ENCODE measurements at regions not wholly inside any gene's neighbourhood (a gene's known extent, or its start where the extent isn't known, plus 50 kb on each side); places are given as distances from the start of the nearest gene placed in this dataset.

GRCh38 chr2:152823905-152824304, 105.5 kb downstream of the ARL6IP6 start:
- Mint-ChIP-seq H3K4me1 (ENCODE audit: unreplicated experiment) (peaks cover 6% of the 10 kb centered on the region), H3K9me3 (no peaks in the 10 kb centered on the region), H3K36me3 (no peaks in the 10 kb centered on the region), H3K4me3 (no peak overlapping the region), H3K27me3 (no peaks in the 10 kb centered on the region), H3K27ac (no peak overlapping the region)
- no peak for DNase-seq (ENCODE audit: extremely low spot score, unreplicated experiment)
- TF ChIP-seq CTCF (conservative IDR thresholded peaks at IDR 0.05), result no peak

- Mint-ChIP-seq H3K27ac (no peak overlapping the region), H3K9me3 (no peaks in the 10 kb centered on the region)
- DNase-seq (ENCODE audit: extremely low spot score, unreplicated experiment), result no peak
These were observed 104.3 kb downstream of the ARL6IP6 start for GRCh38 chr2:152822676-152823075.

GRCh38 chr2:152820048-152820447, 101.6 kb downstream of the ARL6IP6 start:
- TF ChIP-seq CTCF (conservative IDR thresholded peaks at IDR 0.05), result no peak
- Mint-ChIP-seq H3K4me3 (no peak overlapping the region), H3K4me1 (ENCODE audit: unreplicated experiment) (peaks cover 6% of the 10 kb centered on the region), H3K36me3 (no peaks in the 10 kb centered on the region), H3K9me3 (no peaks in the 10 kb centered on the region), H3K27me3 (no peaks in the 10 kb centered on the region), H3K27ac (no peak overlapping the region)
- DNase-seq (ENCODE audit: extremely low spot score, unreplicated experiment), result no peak

More at GRCh38 chr2:152822676-152823075, 104.3 kb downstream of the ARL6IP6 start:
- TF ChIP-seq CTCF (conservative IDR thresholded peaks at IDR 0.05), result no peak
- Mint-ChIP-seq H3K27me3 (no peaks in the 10 kb centered on the region), H3K4me1 (ENCODE audit: unreplicated experiment) (peaks cover 6% of the 10 kb centered on the region), H3K4me3 (no peak overlapping the region), H3K36me3 (no peaks in the 10 kb centered on the region)

DNA sequence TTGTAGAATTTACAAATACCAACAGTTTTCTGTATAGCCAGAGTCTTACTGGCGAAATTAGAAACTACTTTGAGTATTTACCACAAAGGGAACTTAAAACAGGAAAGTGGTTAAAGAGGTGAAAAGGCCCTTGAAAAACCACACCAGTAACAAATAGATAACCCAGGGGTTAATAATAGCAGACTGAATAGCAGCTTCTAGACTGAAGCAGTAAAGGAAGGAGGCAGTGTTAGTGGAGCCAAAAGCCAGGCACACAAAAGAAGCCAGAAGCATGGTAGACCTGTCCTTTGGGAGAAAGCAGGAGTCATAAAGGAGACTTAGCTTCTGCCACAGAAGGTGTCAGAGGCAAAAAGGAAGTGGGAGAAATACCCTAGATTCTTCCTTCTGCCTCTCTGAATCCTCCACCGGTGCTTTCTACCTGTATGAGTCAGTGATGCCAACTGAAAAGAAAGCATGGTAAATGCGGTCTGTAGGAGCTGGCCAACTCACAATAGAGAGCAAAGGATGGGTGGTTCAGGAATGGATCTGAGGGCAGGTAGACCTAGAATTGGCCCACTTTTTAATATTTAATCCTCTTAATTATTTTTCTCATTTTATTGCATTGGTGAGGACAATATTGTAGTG, 97.3 kb downstream of the ARL6IP6 start:
- Mint-ChIP-seq H3K36me3 (no peaks in the 10 kb centered on the region), H3K9me3 (peaks cover 6% of the 10 kb centered on the region), H3K4me3 (no peak overlapping the region), H3K27ac (no peak overlapping the region), H3K27me3 (no peaks in the 10 kb centered on the region), H3K4me1 (ENCODE audit: unreplicated experiment) (no peaks in the 10 kb centered on the region)
- no peak for DNase-seq (ENCODE audit: extremely low spot score, unreplicated experiment)
- no peak for TF ChIP-seq CTCF (conservative IDR thresholded peaks at IDR 0.05)

DNA sequence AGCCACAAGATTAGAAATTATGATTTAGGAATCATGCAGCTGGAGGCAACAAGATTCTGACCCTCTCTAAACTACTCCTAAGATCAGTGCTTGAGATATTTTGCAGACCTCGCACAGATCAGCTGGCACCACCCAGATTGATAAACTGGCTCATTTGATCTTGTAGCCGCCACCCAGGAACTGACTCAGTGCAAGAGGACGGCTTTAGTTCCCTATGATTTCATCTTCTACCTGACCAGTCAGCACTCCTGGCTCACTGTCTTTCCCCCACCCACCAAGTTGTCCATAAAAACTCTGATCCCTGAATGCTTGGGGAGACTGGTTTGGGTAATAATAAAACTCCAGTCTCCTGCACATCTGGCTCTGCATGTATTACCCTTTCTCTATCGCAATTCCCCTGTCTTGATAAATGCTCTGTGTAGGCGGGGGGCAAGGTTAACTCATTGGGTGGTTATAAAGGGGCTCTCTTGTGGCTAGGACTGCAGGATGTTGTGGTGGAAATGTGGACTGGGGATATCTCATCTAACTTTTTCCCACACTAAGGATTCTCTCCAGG, 96.1 kb downstream of the ARL6IP6 start:
- H3K36me3 Mint-ChIP-seq, result no peaks in the 10 kb centered on the region
- H3K4me3 Mint-ChIP-seq, result no peak overlapping the region
- no peaks in the 10 kb centered on the region for H3K4me1 Mint-ChIP-seq (ENCODE audit: unreplicated experiment)
- H3K27me3 Mint-ChIP-seq, result no peaks in the 10 kb centered on the region
- H3K9me3 Mint-ChIP-seq, result peaks cover 6% of the 10 kb centered on the region
- DNase-seq (ENCODE audit: extremely low spot score, unreplicated experiment), result no peak
- H3K27ac Mint-ChIP-seq, result no peak overlapping the region
- TF ChIP-seq CTCF (conservative IDR thresholded peaks at IDR 0.05), result no peak

Data from type B pancreatic cell (in vitro differentiated cells).